IPS-NIHi7 (cell line): ENCODE measurements at regions not wholly inside any gene's neighbourhood (a gene's known extent, or its start where the extent isn't known, plus 50 kb on each side); places are given as distances from the start of the nearest gene placed in this dataset.
A peak's percentile ranks its signal among the peaks of the same experiment; 100 is the strongest.

Source experiments
- DNase-seq: peaks from one replicate; pipeline ENCODE4 v3.0.0; 2012; ENCODE audit warnings: mixed read lengths; ENCODE audit errors: extremely low spot score

DNA sequence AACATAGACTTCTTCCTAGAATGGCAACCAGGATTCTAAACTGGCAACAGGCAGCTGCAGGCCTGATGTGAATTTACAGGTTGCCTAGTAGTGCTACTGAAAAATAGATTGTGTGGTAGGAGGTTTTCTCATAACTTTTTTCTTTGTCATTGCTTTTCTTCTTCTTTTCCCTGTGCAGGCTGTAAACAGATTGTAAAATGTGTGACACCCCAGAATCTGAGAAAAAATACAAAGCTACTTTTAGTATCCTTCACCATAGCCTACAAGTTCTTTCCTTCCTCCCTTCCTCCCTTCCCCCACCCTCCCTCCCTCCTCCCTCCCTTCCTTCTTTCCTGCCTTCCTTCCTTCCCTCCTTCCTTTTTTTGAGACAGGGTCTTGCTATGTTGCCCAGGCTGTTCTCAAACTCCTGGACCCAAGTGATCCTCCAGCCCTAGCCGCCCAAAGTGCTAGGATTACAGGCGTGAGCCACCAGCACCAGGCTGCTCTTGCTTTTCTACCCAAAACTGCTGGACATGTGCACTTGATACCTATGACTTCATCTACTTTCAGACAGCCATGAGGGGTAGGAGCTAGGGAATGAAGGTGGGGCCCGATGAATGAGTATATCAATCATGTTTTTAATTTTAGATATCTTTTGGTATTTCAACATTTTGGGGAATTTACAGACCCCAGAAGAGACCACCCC, 114.2 kb upstream of the EEA1 start:
- DNase-seq = no peak

DNA sequence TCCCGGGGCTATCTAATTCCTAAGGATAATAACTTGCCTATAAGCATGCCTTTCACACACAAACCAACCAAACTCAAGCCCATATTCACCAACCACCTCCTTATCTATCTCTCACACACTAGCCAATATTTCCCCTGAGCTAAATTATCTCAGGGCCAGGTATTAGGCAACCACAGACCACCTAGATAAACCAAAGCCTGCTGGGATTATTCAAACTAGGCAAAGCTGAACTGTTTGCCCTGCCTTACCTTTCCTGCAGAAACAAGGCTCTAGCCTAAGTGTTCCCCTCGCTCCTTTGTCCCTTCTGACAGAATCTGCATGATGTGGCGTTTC, 114.7 kb upstream of the EEA1 start:
- no peak for DNase-seq

DNA sequence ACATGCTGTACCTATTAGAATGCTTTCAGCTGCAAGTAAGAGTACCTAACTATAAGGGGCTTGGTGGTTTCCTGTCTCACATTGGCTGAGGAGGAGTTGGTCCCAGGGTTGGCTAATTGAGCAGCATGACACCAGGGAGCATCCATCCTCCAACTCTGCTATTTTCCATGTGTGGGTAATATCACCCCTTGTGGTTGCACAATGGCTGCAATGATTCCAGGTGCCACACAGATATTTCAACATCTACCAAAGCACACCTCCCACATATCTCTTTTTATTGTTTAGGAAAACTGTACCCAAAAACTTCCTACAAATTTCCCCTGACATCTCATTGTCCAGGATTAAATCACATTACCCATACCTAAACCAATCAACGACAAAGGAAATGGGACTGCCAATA, 118.0 kb upstream of the EEA1 start:
- DNase-seq = no peak

DNA sequence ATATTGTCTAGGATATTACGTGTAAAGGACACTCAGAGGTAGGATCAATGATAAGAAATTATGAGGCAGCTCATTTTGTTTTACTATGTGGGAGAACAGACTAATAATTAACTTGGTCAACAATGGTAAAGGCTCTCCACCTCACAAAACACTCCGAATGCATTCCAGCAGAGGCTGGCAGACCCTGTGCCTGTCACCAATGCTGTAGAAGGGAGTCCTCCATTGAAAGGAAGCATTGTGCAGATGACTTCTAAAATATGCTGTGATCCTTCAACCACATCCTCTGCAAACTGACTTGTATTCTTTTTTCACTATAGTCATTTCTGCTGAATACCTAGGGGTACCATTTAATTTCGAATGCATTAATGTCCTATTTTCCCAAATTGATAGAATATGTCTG, 119.6 kb upstream of the EEA1 start:
- no peak for DNase-seq

DNA sequence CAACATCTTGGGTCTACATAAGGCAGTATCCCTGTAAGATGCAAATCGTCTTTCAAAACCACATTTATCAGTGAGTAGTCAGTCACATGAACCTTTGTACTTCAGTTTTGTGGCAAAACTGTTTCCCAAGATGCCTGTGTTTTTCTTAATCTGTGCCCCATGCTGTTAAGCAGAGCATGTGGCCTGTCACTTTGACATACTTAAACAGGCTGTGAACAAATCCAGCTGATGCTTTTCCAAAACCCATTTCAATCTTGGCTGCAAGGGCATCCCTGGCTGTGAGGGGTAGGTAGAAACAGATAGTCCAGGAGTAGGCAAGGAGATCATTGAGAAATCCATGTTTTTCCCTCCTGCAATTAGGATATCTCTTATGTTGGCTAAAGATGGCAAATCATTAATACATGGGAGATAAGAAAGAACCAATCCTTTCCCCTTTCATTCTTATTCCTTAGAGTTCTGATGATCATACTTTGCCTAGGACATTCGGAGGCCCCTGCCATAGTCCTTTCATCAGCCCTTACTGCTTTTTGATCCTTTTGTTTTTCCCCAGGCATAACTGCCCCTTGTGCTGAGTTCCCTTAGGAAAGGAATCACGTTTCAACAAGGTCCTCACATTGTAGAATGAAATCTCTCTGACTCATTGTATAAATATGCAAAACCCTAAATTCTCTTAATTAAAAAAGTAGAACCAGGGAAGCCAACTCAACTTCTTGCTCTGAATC, 121.1 kb upstream of the EEA1 start:
- no peak for DNase-seq

DNA sequence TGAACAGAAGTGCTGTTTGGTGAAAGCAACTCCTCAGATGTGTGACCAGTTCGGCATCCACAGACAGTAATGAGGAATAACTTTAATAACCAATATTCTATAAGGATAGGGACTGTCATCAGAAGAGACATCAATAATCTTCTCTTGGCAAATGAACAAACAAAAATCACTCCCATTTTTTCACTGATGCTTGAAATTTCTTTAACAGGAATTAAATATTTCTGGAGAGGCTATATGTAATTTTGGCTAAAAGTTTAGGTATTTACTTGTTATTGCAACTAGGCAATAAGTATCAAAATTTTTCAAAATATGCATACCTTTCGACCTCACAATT, 121.6 kb upstream of the EEA1 start:
- DNase-seq = no peak

DNA sequence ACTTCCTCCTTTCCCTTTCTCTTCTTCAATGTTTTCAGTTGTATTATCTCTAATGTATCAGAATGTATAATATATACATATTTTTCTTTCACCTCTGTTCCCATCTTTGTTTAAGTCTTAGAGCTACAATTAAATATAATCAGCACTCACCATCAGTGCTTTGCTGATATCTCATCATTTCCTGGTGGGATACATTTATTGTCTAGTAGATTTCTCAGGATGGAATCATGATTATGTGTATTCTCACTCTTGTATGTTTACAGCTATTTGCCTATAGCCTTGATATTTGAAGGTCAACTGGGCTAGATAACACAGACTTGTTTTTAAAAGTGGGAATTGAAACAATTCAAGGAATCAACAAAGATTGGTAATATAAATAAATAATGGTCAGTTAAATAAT, 124.9 kb upstream of the EEA1 start:
- DNase-seq = no peak

DNA sequence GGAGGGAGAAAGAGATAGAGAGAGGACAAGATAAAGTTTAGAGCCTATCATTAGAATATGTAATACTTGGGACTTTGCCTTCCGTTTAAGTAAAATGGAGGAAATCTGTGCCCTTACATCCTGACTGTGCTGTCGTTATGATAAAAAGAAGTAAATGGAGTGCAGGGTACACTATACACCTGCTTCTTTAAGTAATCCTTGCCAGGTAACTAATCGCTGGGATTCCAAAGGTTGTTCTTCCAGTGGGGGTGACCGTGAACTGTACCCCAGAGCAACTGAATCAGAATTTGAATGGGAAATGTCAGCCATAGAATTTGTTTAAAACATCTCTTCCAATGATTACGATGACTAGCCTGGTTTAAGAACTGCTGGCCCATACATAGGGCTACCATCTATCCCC, 126.1 kb upstream of the EEA1 start:
- no peak for DNase-seq

DNA sequence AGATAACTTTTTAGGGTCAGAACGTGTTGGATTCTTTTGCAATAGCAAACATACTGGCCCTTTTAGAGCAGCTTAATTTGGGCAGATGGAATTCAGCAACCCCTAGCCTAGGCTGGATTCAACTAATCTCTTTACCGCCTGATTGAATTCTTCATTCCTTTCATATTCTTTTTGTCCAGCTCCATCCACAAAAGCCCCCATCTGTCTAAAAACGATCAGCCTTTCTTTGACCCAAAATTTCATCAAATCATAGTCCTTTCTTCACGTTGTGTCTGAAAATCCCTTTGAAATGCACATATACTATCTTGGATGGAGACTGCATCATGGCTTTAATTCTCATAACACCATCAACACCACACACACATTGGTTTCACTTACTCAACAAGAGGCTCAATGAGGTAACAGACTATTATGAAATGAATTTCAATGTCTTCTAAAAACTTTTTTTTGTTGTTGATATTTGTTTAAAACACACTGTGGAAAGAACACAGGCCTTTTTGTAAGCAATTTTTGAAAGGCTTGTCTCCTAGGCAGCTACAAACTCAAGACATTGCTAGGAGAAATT, 128.0 kb upstream of the EEA1 start:
- DNase-seq = no peak

DNA sequence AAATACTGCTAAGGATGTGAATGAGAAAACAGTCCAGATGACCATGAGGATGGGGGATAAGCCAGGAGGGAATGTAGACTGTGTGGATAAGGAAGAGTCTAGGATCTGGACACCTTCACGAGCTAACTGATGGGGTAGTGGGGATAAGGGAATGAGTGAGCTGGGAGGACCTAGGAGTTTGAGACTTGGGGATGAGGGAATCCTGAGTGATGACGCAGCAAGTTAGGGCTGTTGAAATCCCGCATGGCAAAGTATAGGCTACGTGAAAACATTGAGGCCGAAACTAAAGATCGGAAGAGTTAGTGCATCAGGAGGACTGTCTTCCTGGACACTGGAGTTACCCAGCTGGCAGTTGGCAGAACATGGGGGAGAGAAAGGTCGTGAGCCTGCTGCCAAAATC, 129.2 kb upstream of the EEA1 start:
- DNase-seq = no peak

DNA sequence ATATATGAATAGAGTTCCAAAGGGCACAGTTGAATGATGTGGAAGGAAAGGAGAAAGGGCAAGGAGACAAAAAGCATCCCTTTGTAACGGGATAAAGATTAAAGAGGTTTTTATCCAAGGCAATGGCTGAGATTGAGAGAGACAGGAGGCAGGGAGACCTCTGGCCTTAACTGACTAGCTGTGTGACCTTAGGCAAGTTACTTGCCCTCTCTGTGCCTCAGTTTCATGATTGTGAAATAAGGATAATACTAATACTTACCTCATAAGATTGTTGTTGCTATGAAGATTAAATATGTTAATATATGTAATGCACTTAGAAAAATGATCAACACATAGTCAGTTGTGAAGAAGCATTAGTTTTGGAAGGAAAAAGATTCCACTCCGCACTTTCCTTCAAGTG, 130.2 kb upstream of the EEA1 start:
- no peak for DNase-seq

DNA sequence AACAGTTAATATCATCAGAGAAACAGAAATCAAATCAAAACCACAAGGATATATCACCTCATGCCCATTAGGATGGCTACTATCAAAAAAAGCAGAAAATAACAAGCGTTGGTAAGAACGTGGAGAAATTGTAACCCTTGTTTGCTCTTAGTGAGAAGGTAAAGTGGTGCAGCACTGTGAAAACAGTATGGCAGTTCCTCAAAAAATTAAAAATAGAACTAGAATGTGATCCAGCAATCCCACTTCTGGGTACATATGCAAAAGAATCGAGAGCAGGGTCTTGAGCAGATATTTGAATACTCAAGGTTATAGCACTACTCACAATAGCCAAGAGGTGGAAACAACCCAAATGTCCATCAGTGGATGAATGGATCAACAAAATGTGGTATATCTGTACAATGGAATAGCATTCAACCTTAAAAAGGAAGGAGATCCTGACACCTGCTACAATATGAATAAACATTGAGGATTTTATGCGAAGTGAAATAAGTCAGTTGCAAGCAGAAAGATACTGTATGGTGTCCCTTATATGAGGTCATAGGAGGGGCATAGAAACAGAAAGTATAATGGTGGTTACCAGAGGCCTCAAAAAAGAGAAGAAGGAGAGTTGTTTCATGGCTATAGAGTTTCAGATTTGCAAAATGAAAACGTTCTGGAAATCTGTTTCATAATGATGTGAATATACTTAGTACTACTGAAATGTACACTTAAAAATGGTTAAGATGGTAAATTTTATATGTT, 131.0 kb upstream of the EEA1 start:
- DNase-seq = no peak

DNA sequence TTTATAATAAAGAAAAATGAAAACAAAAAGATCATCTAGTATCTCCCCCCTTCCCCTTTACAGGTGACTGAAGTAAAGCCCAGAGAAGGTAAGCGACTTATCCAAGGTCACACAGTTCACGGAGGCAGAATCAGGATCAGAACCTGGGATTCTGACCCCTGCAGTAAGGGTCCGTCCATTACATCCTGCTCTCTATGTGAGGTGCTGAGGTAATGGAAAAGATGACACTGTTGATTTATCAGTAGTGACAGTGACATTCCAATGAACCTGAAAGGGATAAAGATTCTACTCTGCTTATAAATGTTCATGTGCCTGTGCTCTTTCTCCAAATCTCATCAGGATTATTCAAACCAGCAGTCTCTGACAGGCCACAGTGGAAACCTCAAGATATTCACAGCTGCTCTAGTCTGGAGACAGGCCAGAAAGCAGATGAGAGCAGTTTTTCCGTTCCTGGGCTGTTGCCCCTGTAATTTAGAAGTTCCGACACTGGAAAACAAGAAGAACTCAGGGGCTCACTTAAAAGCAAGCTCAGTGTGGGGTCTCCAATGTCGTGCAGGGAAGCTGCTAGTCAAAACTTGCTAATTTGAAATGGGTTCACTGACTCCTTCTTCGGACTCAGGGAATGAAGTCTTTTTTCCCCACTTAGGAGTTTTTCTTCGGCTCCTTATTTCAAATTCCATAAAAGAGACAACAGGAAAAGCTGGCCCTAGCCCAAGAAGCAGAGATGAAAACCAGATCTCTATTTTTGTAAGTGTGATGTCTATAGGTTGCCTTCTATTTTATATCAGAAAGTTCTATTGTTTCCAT, 131.8 kb upstream of the EEA1 start:
- DNase-seq = peak; percentile 34

DNA sequence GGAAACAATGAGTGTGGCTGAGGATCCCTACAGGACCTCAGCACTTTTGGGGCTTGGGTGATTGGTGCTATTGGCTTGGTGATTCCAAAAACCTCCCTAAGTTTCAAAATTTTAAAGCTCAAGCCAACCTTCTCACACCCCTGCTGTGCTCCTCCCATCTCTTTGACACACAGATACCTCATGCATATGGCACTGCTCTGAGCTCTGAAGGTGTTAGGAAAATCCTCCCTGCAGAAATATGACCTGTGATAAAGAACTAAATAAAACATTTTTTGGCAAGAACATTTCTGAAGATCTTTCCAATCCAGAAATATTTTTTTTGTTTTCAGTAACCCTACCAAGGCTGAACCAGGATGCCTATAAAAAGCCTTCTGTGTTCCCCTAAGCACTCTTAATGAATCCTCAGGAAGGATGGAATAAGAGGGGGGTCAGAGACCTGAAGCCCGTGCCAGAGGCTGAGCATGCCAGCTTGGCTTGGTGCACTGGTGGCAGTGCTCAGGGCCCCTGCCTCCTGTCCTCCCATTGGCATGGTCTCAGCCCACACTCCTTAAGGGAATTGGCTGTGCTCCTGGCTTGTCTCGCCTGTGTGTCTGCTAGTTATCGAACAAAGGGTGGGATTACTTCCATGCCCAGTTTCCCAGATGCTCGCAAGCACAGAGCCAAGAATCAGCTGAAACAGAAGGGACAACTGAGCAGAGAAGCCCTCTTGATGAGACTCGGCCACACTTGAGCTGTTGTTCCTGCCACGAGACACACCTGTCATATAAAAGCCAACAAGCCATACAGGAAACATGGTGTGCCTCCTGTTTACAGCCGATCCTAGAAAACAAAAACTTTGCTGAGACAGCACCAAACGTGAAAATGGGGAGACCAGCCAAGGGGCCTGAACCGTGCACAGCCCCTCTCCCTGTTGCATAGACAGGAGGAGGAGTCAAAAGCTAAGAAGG, 132.7 kb upstream of the EEA1 start:
- DNase-seq = no peak

DNA sequence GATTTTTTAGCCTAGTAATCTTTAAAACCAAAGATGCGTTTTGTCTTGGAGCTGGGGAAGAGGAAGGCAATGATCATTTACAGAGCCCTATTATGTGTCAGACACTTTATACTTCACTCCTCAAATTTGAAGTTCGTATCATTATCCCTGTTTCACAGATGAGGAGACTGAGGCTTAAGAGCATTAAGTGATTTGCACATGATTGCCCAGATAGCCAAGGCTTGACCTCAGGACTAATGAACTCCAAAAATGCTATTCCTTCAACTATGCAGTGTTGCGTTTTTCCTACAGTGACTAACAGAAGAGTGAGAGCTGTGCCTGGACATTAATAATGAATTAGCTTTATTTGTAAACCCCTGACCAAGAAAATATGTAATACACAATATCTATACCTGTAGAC, 136.8 kb upstream of the EEA1 start:
- DNase-seq = no peak

DNA sequence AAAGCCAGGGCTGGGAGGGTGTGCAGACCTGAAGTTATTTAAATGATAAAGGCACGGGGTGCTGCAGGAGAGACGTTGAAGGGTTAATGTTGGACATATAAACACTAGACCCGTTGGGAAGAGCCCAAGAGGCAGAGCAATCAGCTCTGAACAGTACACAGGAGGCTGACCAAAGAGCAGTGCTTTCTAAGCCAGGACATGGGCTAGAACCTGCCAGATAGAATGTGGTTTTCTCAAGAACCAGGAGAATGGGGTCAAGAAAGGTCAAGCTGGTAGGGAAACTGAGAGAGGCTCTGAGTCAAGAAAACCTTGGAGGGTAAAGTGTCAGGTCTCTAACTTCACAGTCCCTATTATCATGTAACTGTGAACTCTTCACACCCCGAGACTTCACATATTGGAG, 143.2 kb upstream of the EEA1 start:
- DNase-seq = no peak

DNA sequence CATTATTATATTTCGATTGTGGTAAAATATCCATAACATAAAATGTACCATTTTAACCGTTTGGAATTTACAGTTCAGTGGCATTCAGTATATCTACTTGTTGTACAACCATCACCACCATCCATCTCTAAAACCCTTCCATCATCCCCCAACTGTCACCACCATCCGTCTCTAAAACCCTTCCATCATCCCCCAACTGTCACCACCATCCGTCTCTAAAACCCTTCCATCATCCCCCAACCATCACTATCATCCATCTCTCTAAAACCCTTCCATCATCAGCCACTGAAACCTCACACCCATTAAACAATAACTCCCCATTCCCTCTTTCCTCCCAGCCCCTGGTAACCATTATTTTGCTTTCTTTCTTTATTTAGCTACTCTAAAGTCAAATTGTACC, 144.2 kb upstream of the EEA1 start:
- no peak for DNase-seq

DNA sequence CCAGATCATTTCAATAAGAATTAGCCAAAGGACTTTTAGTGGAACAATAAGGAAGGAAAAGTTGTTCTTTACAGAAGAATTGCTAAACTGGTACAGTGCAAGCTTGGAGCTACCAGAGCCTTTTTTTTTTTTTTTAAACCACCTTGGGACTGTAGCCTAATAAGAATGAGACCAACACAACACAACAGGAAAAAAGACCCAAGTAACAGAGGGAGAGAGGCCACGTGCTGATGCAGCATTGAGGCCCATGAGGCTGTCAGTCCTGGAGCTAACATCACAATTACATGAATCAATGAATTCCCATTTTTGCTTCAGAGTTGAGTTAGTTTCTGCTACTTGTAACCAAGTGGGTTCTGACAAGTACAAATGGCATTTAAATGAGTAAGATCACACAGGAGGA, 149.0 kb upstream of the EEA1 start:
- no peak for DNase-seq

DNA sequence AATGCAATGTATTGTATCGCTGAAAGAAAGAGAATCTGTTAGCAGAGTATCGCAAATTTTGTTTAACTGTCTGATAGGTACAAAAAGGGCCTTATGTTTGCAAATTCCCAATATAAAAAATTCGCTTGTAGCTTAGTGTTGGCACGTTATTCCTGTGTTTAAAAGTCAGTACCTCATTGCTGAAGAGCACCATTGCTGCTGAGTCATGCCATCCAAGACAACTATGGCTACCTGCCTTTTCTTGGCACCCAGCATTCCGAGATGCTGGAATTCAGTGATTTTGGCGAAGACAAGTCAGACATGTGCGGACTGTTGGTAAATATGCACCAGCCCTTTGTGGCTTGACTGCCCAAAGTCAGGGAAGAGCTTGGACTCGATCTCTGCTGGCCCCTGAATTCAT, 149.5 kb upstream of the EEA1 start:
- no peak for DNase-seq

DNA sequence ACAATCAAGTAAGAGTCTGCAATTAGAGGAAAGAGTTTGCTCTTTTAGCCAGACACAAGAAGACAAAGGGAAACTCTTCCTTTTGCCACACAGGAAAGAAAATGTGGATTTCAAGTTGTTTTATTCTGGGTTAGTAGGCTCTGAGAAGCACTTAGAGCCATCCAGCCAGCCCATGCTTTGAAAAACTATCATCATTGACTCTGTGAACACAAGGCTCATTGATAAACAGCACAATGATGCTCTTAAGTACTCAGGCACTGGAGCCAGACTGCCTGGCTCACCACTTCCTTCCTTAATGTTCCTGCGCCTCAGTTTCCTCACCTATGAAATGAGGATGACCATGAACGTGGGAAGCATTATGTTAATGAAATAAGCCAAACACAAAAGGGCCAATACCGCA, 150.2 kb upstream of the EEA1 start:
- no peak for DNase-seq

DNA sequence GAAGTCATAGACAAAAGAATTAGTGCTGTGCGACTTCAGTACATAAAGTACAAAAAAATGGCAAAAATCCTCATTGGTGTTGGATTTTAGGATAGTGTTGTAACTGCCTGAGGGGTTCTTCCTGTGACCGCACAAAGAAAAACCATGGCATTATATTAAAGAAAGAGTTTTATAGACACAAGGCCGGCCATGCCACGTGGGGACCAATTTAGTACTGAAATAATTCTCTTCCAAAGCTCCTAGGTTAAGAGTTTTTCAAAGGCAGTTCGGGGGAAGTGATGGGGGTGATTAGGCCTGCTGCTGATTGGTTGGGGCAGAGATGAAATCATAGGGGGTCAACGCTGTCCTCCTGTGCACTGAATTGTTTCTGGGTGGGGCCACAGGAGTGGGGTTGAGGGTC, 150.9 kb upstream of the EEA1 start:
- no peak for DNase-seq
